ENCODE measurements at regions not wholly inside any gene's neighbourhood (a gene's known extent, or its start where the extent isn't known, plus 50 kb on each side); places are given as distances from the start of the nearest gene placed in this dataset.
"Not testable (repeated sequence)": the region's sequence is repeated elsewhere in the genome, so short reads cannot be mapped to it uniquely, and the experiment has no call there.

DNA sequence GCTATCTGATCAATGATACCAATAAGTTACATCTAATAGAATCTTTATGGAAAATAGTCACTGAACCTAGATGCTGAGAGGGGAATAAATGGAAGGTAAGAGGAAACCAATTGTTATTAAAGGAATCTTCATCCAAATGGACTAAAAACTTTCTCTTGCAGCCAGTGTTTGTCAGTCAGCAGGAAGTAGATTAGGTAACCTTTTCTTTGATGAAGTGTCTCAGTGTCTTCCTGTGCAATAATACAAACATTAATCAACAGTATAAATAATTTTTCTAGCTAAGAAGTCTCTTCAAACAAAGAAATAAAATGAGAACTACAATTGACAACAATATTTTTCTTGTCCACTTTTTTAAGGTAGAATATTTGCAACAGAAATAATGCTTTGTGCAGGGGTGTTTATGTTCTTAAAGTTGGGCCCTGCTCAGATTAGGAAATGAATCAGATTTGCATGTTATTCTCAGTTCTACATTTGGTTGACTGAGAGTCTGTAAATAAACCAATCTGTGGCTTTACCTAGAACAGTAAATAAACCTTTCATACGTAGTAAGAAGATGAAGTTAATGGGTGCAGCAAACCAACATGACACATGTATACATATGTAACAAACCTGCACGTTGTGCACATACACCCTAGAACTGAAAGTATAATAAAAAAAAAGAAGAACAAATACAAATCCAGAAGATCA is 391.4 kb downstream of the MRPL39 start:
- no peak for DNase-seq

DNA sequence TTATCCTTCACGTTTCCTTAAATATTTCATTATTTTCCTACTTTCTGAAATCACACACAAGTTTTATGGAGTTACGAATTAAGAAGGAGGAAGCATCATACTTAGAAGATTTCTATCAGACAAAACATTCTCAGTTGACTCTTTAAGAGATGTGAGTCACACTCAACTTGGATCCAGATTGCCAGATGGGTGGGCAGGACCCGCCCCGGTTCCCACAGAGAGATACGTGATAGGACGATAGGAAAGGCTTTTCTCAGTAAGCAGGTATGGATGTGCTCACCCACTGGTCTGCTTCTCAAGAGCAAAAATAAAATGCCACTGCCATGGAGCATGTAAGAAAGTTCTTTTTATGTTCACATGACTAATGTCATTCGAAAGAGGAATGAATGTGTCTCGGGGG is 392.6 kb downstream of the MRPL39 start:
- DNase-seq = no peak

DNA sequence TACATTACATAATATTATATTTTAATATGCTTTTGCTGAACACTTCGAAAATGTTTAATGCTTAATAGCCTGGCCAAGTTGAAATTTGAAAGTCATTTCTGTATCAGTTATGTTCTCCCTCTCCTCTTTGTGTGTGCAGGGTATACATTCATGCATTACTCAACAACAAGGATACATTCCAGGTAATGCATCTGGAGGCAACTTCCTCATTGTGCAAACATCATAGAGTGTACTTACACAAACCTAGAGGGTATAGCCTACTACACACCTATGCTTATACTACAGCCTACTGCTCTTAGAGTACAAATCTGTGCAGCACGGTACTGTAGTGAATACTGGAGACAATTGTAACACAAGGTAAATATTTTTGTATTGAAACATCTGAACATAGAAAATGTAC is 407.3 kb downstream of the MRPL39 start:
- DNase-seq = no peak

DNA sequence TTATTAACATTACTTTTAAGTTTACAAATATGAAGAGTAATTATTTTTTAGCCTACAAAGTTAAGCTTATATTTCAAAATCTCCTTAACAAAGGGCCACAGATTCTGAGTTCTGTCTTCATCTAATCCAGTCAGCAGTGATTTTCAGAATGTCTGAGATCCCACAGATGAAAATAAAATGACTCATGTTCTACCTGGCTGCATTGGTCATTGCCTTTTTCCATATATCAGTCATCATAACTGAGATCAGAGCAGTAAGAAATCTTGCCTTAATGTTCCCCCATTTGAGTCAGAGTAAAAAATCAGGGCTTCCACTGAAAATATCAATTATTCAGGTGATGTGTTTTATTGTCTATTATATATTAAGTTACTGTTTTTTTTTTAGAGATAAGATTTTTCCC is 416.1 kb downstream of the MRPL39 start:
- no peak for DNase-seq

- no peak for DNase-seq
These were observed 417.8 kb downstream of the MRPL39 start for GRCh38 chr21:25189497-25189896.

GRCh38 chr21:25188677-25189079 is 418.6 kb downstream of the MRPL39 start:
- DNase-seq = no peak

DNA sequence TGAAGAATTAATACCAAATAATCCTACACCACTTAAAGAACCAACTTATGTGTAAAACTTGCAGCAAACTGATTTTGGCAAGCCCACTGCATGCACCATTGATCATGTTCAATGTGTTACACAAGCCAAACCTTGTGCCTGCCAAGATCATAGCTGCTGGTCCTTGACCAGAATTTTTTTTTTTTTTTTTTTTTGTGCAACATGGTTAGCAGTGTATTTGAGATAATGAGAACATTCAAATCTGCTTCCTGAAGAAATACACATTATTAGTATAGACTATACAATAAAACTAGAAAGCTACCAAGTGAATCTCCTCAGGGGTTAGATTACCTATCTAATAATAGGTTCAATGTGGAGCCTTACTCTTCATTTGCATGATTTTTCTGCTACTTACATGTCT is 421.0 kb downstream of the MRPL39 start:
- no peak for DNase-seq

- no peak for DNase-seq
These were observed 423.7 kb downstream of the MRPL39 start for GRCh38 chr21:25183577-25183976.

DNA sequence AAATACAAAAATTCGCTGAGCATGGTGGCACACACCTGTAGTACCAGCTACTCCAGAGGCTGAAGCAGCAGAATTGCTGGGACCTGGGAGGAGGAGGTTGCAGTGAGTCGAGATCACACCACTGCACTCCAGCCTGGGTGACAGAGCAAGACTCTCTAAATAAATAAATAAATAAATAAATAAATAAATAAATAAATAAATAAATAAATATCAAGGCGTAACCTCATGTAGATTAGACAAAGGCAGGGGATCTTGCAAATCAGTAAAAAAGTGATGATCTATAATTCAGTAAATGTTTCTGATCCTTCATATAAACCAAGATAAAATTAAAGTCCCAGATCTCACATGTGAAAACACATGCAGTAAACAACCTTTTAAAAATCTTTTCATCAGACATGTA is 425.6 kb downstream of the MRPL39 start:
- DNase-seq = not testable (repeated sequence)

DNA sequence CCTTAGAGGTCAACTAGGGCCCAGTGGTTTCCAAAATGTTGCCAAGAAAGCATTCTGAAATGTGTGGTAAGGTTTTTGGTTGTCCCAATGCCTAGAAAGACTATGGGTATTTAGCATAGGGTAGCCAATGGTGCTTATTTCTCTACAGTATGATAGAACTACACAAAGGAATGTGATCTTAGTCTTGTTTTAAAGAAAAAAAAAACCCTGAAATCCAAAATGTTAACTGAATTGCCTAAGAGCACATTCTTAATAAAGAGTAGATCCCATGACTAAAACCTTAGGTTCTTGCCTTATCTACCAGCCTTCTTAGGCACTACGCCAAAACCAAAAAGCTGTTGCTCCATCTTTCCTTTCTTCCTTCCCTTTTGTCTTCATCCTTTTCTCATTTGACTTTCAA is 428.2 kb downstream of the MRPL39 start:
- no peak for DNase-seq

- no peak for DNase-seq
These were observed 430.5 kb downstream of the MRPL39 start for GRCh38 chr21:25176637-25177412.

- no peak for DNase-seq
These were observed 431.3 kb downstream of the MRPL39 start for GRCh38 chr21:25175938-25176337.

DNA sequence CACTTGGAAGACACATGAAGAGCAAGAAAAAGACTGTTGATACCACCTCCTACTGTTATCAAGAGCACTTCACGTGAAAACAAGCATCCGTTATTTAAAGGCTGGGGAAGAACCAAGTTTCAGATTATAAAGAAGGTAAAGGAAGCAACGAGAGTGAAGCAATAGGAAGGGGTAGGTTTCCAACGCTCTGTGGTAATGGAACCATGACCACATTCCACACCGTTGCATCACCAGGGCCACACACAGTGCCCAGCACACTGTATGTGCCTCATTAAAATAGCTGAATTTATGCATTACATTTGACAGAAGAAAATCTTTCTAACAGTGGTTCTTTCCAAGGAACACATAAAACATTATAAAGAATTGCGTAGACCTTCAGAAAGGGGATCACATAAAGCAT is 435.8 kb downstream of the MRPL39 start:
- no peak for DNase-seq

DNA sequence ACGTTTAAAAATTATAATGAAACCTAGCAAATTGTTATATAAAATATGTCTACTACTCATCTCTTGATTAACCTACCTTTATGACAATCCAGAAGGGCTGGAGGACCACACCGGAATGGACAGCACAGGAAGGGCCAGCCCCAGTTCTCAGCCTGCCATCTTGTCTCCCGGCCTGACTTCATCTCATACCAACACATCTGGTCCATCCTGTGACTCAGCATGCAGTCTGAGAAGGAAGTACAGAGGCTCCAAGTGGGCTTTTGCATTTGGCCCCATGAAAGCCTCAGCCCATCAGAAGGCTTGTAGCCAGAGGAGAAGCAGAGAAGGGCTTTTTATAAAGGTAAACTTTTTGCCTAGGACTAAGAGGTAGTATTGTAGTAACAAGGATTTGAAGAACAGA is 436.6 kb downstream of the MRPL39 start:
- no peak for DNase-seq

DNA sequence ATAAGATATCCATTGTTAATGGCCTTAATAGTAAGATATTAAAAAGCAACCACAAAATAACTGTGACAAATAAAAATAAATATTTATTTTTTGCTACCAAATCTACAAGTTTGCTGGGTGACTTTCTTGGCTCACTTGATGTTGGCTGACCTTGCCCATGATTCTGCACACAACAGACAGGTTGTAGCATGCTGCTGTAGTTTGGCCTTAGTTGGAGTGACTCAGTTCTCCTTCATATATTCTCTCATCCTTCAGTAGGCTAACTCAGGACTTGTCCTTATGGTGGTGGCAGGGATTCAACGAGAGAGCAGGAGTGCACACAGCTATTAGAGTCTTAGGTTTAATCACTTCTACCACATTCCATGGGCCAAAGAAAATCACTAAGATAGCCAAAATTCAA is 437.9 kb downstream of the MRPL39 start:
- DNase-seq = no peak

GRCh38 chr21:25166904-25167303 is 440.4 kb downstream of the MRPL39 start:
- DNase-seq = not testable (repeated sequence)

- no peak for DNase-seq
These were observed 445.7 kb downstream of the MRPL39 start for GRCh38 chr21:25161571-25161970.

GRCh38 chr21:25155020-25155419 is 452.3 kb downstream of the MRPL39 start:
- DNase-seq = not testable (repeated sequence)

DNA sequence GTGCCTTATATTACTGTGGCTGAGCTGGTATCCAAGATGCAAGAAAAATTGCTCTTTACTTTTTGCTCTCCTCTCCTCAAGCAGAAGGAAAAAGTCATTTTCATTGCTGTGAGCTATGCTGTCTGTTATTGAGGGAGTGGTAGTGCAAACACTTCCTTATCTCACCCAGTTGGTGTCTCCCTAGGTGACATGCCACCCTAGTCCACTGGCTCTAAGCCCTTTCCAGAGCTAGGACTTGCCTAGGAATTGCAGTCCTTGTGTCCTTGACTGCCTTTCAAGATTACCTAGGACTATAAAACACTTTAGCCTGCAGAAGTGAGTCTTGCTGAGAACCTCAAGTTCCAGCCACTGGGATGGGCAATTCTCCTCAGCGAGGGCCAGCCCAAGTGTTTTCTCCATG is 458.3 kb downstream of the MRPL39 start:
- DNase-seq = no peak

GRCh38 chr21:25139414-25139813 is 467.9 kb downstream of the MRPL39 start:
- DNase-seq = no peak

DNA sequence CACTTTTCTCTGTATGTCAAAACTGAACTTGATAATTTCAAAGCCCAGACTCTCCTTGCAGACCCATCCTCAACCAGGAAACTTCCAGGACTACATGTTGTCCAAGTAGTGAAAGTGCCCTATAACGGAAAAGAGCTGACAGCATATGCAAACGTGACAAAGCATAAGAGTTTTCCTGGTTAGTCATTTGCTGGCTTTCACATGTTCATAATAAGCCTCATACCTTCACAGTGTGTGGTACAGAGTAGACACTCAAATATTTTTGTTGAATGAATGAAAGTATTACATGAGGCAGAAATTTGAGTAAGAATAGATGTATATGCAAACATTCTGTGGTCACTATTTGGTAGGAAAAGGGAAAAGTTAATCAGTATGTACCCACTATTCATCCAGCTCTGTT is 473.3 kb downstream of the MRPL39 start:
- no peak for DNase-seq

DNA sequence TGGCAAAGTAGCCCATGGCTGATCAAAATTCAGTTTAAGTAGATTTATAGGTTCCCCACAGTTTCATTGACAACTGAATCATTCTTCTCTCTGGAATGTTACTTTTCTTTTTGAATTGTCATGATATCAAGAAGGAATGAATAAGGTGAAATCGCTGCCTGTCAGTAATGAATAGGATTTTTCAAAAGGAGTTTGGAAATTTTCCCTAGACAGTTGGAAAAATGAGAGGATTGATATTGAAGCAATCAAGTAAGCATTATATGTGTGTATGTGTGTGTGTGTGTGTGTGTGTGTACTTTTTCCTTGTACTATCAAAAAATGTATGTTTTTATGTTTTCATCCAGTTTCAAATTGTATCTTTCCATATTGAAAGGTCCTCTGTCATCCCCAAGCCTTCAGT is 479.5 kb downstream of the MRPL39 start:
- DNase-seq = no peak

DNA sequence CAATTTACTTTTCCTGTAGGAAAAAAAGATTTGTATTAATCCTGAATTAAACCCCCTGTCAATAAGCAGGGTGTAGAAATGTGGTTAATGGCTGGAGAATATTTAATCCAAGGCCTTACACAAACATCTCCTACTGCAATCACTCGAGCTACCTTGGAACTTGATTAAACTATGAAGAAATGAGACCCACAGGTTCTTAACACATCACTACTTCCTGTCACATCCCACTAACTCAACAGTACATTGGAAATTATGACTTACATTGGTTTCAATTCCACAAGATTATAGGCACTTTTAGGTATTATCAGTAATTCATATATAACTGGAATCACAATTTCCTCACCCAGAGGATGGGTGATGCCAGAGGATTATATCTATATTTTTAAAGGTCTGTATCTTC is 480.3 kb downstream of the MRPL39 start:
- no peak for DNase-seq

DNA sequence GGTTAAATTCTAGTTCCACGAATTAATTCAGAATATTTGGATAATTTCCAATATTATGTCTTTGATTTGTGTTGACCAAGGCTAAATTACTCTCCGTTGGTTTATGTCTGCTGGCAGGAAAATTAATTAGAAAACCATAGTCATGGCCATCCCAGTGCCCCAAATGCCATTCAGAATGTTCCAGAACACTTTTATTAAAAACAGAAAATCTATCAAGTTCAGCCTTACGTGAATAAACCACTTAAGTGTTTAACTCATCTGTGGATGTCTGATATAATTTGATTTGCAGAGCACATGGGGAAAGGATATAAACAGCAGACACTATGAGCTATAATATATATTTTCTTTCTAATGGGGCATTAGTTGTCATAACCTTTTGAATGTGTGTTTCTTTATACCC is 480.7 kb downstream of the MRPL39 start:
- DNase-seq = no peak

DNA sequence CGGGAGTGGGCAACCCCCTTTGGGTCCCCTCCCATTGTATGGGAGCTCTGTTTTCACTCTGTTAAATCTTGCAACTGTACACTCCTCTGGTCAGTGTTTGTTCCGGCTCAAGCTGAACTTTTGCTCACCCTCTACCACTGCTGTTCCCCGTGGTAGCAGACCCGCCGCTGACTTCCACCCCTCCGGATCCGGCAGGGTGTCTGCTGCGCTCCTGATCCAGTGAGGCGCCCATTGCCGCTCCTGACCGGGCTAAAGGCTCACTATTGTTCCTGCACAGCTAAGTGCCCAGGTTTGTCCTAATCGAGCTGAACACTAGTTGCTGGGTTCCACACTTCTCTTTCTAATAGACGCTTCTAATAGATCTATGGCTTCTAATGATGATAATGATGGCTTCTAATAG is 488.6 kb downstream of the MRPL39 start:
- DNase-seq = no peak

Data from NCI-H748 treated with DMSO at 0.1 percent for 48 hours (cell line).